ENCODE measurements at regions not wholly inside any gene's neighbourhood (a gene's known extent, or its start where the extent isn't known, plus 50 kb on each side); places are given as distances from the start of the nearest gene placed in this dataset.

DNA sequence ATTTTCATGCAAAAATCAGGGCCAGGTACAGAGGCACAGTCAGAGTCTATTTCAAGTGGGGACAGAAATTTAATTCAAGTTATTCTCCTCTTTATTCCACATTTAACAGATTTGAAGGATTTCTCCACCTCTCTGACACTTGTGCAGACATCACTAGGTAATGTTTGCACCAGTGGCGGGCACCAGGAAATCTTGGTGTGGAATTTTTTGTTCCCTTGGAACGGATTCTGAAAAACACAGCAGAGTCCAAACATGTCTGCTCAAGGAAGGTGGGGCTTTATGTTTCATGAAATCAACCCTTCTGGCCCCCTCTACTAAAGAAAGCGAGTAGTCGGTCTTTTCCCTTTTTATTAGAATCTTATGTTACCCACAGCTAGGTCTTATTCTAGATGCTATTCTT lies 271.2 kb upstream of the MDFIC2 start:
- H3K4me1 ChIP-seq, result no peaks in the 10 kb centered on the region
- intact Hi-C loops (cut with DNase I), result no loop called here
- no peaks in the 10 kb centered on the region for H3K36me3 ChIP-seq
- H3K9me3 ChIP-seq, result no peaks in the 10 kb centered on the region
- H3K27me3 ChIP-seq, result no peaks in the 10 kb centered on the region
- WGBS, 2 donors, result 93 to 94% methylated on average over 4 of the region's 4 CpGs
- H3K27ac ChIP-seq, result no peak overlapping the region
- TF ChIP-seq POLR2A (IDR thresholded peaks at IDR 0.05), result no peak
- TF ChIP-seq, protein P1, sequence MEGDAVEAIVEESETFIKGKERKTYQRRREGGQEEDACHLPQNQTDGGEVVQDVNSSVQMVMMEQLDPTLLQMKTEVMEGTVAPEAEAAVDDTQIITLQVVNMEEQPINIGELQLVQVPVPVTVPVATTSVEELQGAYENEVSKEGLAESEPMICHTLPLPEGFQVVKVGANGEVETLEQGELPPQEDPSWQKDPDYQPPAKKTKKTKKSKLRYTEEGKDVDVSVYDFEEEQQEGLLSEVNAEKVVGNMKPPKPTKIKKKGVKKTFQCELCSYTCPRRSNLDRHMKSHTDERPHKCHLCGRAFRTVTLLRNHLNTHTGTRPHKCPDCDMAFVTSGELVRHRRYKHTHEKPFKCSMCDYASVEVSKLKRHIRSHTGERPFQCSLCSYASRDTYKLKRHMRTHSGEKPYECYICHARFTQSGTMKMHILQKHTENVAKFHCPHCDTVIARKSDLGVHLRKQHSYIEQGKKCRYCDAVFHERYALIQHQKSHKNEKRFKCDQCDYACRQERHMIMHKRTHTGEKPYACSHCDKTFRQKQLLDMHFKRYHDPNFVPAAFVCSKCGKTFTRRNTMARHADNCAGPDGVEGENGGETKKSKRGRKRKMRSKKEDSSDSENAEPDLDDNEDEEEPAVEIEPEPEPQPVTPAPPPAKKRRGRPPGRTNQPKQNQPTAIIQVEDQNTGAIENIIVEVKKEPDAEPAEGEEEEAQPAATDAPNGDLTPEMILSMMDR (IDR thresholded peaks at IDR 0.05), result no peak
- no peak for DNase-seq
- no peak overlapping the region for H3K4me3 ChIP-seq (replicated peaks in 1 of 3)

DNA sequence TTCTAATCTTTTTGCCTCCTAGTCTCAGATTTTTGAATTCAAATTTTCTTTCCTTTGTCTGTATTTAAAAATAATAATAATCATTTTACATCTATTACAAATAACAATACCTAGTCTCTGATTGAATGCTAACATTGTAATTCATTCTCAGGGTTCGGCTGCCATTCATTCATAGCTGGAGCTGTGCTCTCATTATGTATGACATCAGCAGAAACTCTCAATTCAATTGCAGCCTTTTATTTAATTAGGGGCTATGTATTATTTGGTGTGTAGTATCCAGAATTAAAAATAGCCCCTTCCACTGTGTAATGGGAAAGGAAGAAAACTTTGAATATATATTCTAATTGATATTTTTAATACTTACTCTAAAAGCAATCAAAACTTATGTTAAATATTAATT lies 270.4 kb upstream of the MDFIC2 start:
- intact Hi-C loops (cut with DNase I), result no loop called here
- Histone ChIP-seq H3K27ac (no peak overlapping the region), H3K4me1 (no peaks in the 10 kb centered on the region), H3K27me3 (no peaks in the 10 kb centered on the region), H3K9me3 (no peaks in the 10 kb centered on the region), H3K4me3 (replicated peaks in 1 of 3) (no peak overlapping the region), H3K36me3 (no peaks in the 10 kb centered on the region)
- 87 to 93% methylated on average over 1 of the region's 1 CpG for WGBS, 2 donors
- no peak for DNase-seq
- no peak for TF ChIP-seq POLR2A (IDR thresholded peaks at IDR 0.05)
- TF ChIP-seq, protein P1 (IDR thresholded peaks at IDR 0.05), result no peak

DNA sequence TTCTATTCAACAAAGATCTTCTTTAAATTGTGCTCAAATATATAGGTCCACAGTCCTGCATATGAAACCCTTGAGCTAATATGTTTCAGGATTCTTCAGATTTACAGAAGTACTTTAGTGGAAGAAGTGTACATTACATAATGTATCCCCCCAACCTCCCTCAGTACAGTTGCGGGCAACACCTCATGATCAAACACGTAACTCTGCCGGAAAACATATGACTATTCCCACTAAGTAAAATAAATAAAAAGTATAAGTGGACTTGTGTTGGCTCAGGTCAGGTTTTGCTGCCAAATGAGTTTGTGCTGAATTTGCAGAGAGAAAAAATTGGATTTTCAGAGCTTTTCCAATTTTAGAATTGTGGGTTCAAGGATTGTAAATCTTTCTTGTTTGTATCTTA lies 267.6 kb upstream of the MDFIC2 start:
- DNase-seq, result peak; percentile 3 to 4
- Histone ChIP-seq H3K4me3 (replicated peaks in 1 of 3) (no peak overlapping the region), H3K9me3 (no peaks in the 10 kb centered on the region), H3K4me1 (no peaks in the 10 kb centered on the region), H3K27ac (no peak overlapping the region), H3K36me3 (no peaks in the 10 kb centered on the region), H3K27me3 (no peaks in the 10 kb centered on the region)
- intact Hi-C loops (cut with DNase I), result no loop called here
- WGBS, 2 donors, result 35 to 37% methylated on average over 3 of the region's 3 CpGs
- TF ChIP-seq POLR2A (IDR thresholded peaks at IDR 0.05), result no peak
- TF ChIP-seq, protein P1 (IDR thresholded peaks at IDR 0.05), result no peak

DNA sequence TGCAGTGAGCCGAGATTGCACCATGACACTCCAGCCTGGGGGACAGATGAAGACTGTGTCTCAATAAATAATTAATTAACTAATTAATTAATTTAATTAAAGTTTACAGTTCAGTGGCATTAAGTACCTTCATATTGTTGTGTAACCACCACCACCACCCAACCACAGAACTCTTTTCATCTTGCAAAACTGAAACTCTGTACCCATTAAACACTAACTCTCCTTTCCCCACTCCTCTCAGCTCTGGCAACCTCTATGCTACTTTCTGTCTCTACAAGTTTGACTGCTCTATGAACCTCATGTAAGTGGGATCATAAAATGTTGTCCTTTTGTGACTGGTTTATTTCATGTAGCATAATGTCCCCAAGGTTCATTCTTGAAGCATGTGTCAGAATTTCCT lies 259.3 kb upstream of the MDFIC2 start:
- intact Hi-C loops (cut with DNase I), result no loop called here

DNA sequence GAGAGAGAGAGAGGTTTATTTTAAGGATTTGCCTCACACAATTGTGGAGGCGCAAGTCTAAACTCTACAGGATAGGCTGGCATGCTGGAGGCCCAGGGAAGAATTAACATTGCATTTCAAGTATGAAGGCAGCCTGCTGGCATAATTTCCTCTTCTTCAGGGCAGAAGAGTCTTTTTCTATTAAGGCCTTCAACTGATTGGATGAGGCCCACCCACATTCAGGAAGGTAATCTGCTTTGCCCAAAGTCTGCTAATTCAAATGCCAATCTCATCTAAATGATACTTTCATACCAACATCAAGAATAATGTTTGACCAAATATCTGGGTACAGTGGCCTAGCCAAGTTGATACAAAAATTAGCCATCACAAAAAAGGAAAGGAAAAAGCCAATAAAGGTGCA lies 258.1 kb upstream of the MDFIC2 start:
- H3K4me1 ChIP-seq, result no peaks in the 10 kb centered on the region
- intact Hi-C loops (cut with DNase I), result no loop called here
- no peak overlapping the region for H3K4me3 ChIP-seq (replicated peaks in 1 of 3)
- H3K27me3 ChIP-seq, result no peaks in the 10 kb centered on the region
- TF ChIP-seq, protein P1 (IDR thresholded peaks at IDR 0.05), result no peak
- no peak for TF ChIP-seq POLR2A (IDR thresholded peaks at IDR 0.05)
- no peaks in the 10 kb centered on the region for H3K36me3 ChIP-seq
- DNase-seq, result no peak
- 96% methylated on average over 1 of the region's 1 CpG for WGBS, 2 donors
- H3K9me3 ChIP-seq, result no peaks in the 10 kb centered on the region
- no peak overlapping the region for H3K27ac ChIP-seq

More for the DNA sequence above, 259.3 kb upstream of the MDFIC2 start:
- no peak overlapping the region for H3K27ac ChIP-seq
- no peak for TF ChIP-seq POLR2A (IDR thresholded peaks at IDR 0.05)
- TF ChIP-seq, protein P1 (IDR thresholded peaks at IDR 0.05), result no peak
- no peak for DNase-seq
- no peak overlapping the region for H3K4me3 ChIP-seq (replicated peaks in 1 of 3)
- no peaks in the 10 kb centered on the region for H3K4me1 ChIP-seq
- WGBS, 2 donors, result 96 to 100% methylated on average over 1 of the region's 1 CpG
- H3K9me3 ChIP-seq, result no peaks in the 10 kb centered on the region
- H3K36me3 ChIP-seq, result no peaks in the 10 kb centered on the region
- H3K27me3 ChIP-seq, result no peaks in the 10 kb centered on the region

Data from thyroid gland (tissue), 4 donors.